ENCODE measurements at regions not wholly inside any gene's neighbourhood (a gene's known extent, or its start where the extent isn't known, plus 50 kb on each side); places are given as distances from the start of the nearest gene placed in this dataset.

DNA sequence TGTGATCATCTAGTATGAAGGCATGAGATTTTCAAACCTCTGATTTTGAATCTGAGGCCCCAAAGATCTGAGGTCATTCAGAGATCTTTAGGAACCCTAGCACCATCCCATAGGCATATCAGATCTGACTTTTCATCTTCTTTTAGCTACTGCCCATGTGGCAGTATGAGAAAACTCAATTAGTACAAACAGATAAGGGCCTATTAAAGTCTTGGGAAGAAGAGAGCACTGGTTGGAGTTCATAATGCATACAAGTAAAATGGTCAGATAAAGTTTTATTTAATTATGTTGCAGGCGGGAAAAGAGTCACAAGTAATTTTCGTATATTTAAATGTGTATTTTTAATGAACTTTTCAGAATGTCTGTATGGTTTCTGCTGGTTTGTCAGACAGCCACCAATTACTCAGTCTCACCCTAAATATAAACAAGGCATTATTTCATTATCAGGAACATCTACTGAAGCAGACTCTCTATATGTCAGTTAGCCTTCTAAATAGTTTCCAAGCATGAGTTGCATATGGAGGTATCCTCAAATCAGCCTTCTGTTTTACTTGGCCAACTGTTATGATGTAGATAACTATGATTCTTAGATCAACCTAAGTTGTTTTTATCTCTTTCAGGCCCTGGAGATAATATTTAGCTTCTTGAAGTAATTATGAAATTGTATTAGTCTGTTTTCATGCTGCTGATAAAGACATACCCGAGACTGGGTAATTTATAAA lies 340.3 kb upstream of the TBC1D5 start:
- DNase-seq (ENCODE audit: insufficient read length, low spot score) (no peak), FAIRE-seq (no peak)
- TF ChIP-seq POLR2AphosphoS5 (IDR thresholded peaks at IDR 0.05; ENCODE audit: low read depth, low read length): no peak
- TF ChIP-seq PAX5 (IDR thresholded peaks at IDR 0.05; ENCODE audit: insufficient read depth, low read length, severe bottlenecking): no peak
- no peak for TF ChIP-seq SPI1 (IDR thresholded peaks at IDR 0.05; ENCODE audit: low read depth, low read length)
- no peak for TF ChIP-seq TAF1 (IDR thresholded peaks at IDR 0.05; ENCODE audit: low read depth, low read length)
- no peak for TF ChIP-seq POLR2A (IDR thresholded peaks at IDR 0.05; ENCODE audit: low read depth, low read length)
- no peak for TF ChIP-seq POU2F2 (IDR thresholded peaks at IDR 0.05; ENCODE audit: low read depth, low read length)

DNA sequence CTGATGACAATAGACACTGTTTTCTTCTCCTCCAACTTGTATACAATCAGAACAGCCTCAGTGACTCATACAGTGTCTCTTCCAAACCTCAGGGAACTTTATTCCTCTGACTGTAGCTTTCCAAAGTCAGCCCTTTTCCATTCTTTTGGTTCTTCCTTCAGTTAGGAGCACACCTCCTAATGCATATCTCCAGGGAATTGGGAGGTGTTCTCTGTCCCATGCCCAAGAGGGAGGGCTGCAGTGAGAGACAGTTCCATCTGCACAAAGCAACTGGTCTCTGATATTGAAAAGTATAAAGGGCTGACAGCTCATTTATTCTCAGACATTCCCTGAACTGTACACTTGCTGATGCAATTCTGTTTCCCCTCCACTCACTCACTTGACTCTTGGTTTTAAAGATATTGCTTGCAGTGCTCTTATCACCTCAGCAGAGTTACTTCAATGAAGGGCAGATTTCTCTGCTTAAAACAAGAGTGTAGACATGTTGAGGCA lies 337.8 kb upstream of the TBC1D5 start:
- no peak for FAIRE-seq
- DNase-seq (ENCODE audit: insufficient read length, low spot score): no peak
- TF ChIP-seq SPI1 (IDR thresholded peaks at IDR 0.05; ENCODE audit: low read depth, low read length): no peak
- no peak for TF ChIP-seq POLR2AphosphoS5 (IDR thresholded peaks at IDR 0.05; ENCODE audit: low read depth, low read length)

DNA sequence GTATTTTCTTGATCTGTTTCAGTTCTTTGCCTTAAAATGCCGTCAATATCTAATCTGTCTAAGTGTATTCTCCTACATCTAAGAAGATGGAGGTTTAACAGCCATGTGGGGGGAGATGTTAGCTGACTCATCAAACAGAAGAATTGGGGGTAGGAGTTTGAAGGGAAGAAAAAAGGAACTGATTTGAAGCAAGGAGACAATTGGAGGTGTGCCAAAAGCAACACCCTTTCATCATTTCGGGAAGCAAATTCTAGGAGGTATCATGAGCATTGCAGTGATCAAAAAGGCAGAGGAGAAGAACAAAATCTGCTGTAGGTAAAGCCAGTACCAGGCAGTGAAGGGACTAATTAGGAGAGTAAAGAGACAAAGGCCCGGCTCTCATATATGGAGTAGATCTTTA lies 337.3 kb upstream of the TBC1D5 start:
- DNase-seq (ENCODE audit: insufficient read length, low spot score) (no peak), FAIRE-seq (no peak)
- TF ChIP-seq POLR2AphosphoS5 (IDR thresholded peaks at IDR 0.05; ENCODE audit: low read depth, low read length): no peak
- TF ChIP-seq POLR2A (IDR thresholded peaks at IDR 0.05; ENCODE audit: low read depth, low read length): no peak
- TF ChIP-seq TAF1 (IDR thresholded peaks at IDR 0.05; ENCODE audit: low read depth, low read length): no peak

DNA sequence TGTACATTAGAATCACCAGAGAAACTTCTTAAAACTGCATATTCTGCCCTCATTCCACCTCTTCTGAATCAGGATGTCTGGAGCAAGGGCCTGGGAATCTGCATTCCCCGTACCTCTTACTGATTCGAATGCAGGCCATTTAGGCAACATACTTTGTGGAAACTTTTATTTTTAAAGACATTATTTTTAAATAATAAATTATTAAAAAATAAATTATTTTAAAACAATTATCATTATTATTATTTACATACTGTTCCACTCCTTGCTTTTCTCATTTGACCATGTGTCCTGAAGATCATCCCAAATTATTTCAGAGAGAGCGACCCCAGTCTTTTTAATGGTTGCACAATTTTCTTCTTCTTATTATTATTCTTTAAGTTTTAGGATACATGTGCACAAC lies 336.6 kb upstream of the TBC1D5 start:
- DNase-seq (ENCODE audit: insufficient read length, low spot score) (no peak), FAIRE-seq (no peak)
- TF ChIP-seq POLR2AphosphoS5 (IDR thresholded peaks at IDR 0.05; ENCODE audit: low read depth, low read length) (no peak), SPI1 (IDR thresholded peaks at IDR 0.05; ENCODE audit: low read depth, low read length) (no peak), PAX5 (IDR thresholded peaks at IDR 0.05; ENCODE audit: insufficient read depth, low read length, severe bottlenecking) (no peak)

DNA sequence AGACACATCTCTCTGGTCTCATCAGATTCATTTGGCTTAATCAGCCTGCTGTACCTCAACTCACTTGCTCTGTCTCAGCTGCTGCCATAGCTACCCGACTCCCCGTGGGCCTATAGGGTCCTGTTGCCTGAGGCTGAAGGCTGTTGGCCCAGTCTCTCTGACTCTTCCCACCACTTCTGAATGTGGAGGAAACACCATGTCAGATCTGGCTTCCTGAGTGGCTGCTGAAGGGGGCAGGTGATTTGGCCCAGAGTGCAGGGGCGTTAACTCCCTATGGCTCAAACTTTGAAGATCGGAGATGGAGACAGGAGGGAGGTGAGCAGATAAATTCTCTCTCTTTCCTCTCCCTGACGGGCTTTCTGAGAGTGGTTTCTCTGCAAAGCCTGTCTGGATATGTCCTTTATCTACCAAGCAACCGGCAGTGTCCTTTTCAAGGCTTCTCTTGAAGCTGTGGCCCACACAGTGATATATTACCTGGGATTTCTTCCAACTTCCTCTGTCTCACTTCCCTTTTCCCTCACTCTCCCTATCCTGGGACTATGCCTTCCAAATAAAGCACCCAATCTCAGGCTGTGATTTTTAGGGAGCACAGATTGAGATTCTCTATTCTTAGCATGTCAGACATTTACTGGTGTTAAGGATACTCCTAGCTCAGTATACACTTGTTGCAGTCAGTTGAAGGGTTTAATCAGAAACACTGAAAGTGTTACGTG lies 334.9 kb upstream of the TBC1D5 start:
- no peak for FAIRE-seq
- DNase-seq (ENCODE audit: insufficient read length, low spot score): no peak
- TF ChIP-seq SPI1 (IDR thresholded peaks at IDR 0.05; ENCODE audit: low read depth, low read length) (no peak), PAX5 (IDR thresholded peaks at IDR 0.05; ENCODE audit: insufficient read depth, low read length, severe bottlenecking) (no peak), POLR2AphosphoS5 (IDR thresholded peaks at IDR 0.05; ENCODE audit: low read depth, low read length) (no peak), TAF1 (IDR thresholded peaks at IDR 0.05; ENCODE audit: low read depth, low read length) (no peak), POU2F2 (IDR thresholded peaks at IDR 0.05; ENCODE audit: low read depth, low read length) (no peak), POLR2A (IDR thresholded peaks at IDR 0.05; ENCODE audit: low read depth, low read length) (no peak)

DNA sequence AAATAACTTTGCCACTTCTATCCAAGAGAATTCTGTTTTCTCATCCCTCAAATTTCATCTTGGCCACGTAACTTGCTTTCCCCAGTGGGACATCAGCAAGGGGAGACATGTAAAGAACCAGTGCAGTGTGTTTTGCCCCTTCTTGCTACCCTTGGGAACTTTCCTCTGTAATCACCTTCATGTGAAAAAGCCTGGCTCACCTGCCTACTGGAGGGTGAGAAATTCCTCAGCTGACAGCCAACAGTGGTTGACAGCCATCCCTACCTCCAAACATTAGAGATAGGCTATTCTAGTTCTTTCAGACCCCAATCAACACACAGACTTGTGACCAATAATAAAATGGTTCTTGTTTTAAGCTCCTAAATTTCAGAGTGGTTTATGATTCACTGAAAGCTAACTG lies 333.9 kb upstream of the TBC1D5 start:
- DNase-seq (ENCODE audit: insufficient read length, low spot score) (no peak), FAIRE-seq (no peak)
- TF ChIP-seq POU2F2 (IDR thresholded peaks at IDR 0.05; ENCODE audit: low read depth, low read length) (no peak), TAF1 (IDR thresholded peaks at IDR 0.05; ENCODE audit: low read depth, low read length) (no peak), SPI1 (IDR thresholded peaks at IDR 0.05; ENCODE audit: low read depth, low read length) (no peak), POLR2A (IDR thresholded peaks at IDR 0.05; ENCODE audit: low read depth, low read length) (no peak), PAX5 (IDR thresholded peaks at IDR 0.05; ENCODE audit: insufficient read depth, low read length, severe bottlenecking) (no peak), POLR2AphosphoS5 (IDR thresholded peaks at IDR 0.05; ENCODE audit: low read depth, low read length) (no peak)

DNA sequence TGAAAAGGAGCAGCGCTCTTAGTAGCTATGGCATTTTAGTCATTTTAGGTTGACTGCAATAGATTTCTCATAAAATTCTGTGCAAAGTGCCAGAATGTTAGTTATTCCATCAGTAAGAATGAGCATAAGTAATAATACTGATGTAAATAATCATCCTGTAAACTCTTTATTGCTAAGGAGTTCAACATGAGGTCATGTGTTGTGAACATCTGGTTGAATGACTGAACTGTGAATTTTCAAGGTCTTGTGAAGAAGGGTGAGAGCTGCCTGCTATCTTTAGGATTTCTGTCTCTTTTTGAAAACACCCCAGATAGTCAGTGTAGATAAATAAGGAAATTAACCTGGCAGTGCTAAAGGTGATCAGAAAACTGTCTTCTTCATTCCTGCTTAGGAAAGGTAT lies 333.4 kb upstream of the TBC1D5 start:
- FAIRE-seq (no peak), DNase-seq (ENCODE audit: insufficient read length, low spot score) (no peak)
- no peak for TF ChIP-seq POLR2A (IDR thresholded peaks at IDR 0.05; ENCODE audit: low read depth, low read length)
- TF ChIP-seq SPI1 (IDR thresholded peaks at IDR 0.05; ENCODE audit: low read depth, low read length): no peak
- no peak for TF ChIP-seq POLR2AphosphoS5 (IDR thresholded peaks at IDR 0.05; ENCODE audit: low read depth, low read length)
- TF ChIP-seq PAX5 (IDR thresholded peaks at IDR 0.05; ENCODE audit: insufficient read depth, low read length, severe bottlenecking): no peak
- no peak for TF ChIP-seq TAF1 (IDR thresholded peaks at IDR 0.05; ENCODE audit: low read depth, low read length)
- no peak for TF ChIP-seq POU2F2 (IDR thresholded peaks at IDR 0.05; ENCODE audit: low read depth, low read length)

DNA sequence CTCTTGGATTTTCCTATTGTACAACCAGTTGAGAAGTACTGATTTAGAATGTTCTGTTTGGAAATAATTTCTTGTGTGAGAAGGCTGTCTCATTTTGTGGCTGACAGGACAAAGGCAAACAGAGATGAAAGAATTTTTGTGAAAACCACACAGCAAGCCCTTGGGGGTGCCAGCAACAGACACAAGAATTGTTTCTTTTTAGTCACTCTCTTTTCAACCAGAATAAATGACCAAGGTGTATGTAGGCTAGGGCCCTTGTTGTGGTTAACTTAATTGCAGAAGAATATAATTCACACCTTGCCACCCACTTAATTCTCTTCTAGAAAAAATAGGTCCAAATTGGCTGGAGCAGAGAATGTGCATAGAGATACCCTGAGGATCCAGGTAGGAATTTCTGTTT lies 329.4 kb upstream of the TBC1D5 start:
- no peak for FAIRE-seq
- no peak for DNase-seq (ENCODE audit: insufficient read length, low spot score)
- TF ChIP-seq POLR2A (IDR thresholded peaks at IDR 0.05; ENCODE audit: low read depth, low read length): no peak
- no peak for TF ChIP-seq POLR2AphosphoS5 (IDR thresholded peaks at IDR 0.05; ENCODE audit: low read depth, low read length)
- TF ChIP-seq PAX5 (IDR thresholded peaks at IDR 0.05; ENCODE audit: insufficient read depth, low read length, severe bottlenecking): no peak
- TF ChIP-seq POU2F2 (IDR thresholded peaks at IDR 0.05; ENCODE audit: low read depth, low read length): no peak
- TF ChIP-seq TAF1 (IDR thresholded peaks at IDR 0.05; ENCODE audit: low read depth, low read length): no peak
- TF ChIP-seq SPI1 (IDR thresholded peaks at IDR 0.05; ENCODE audit: low read depth, low read length): no peak

DNA sequence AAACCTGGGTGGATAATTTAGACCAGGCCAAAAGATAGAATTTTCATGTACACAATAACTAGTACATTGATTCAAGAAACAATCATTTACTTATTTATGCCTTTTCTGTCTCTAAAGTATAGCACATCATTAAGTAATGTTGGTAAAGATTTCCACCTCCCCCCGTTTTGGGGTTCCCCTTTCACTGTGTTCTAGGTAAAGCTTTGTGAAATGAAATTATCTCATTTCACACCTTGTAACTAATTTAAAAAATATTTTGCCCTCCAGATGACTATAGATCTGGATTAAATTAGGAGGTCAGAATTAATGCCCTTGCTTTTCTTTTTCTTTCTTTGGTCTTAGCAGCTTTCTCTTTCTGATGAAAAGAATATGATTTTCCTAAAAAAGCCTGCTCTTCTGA lies 328.5 kb upstream of the TBC1D5 start:
- TF ChIP-seq POLR2A (IDR thresholded peaks at IDR 0.05; ENCODE audit: low read depth, low read length) (no peak), POU2F2 (IDR thresholded peaks at IDR 0.05; ENCODE audit: low read depth, low read length) (no peak), PAX5 (IDR thresholded peaks at IDR 0.05; ENCODE audit: insufficient read depth, low read length, severe bottlenecking) (no peak), POLR2AphosphoS5 (IDR thresholded peaks at IDR 0.05; ENCODE audit: low read depth, low read length) (no peak), SPI1 (IDR thresholded peaks at IDR 0.05; ENCODE audit: low read depth, low read length) (no peak), TAF1 (IDR thresholded peaks at IDR 0.05; ENCODE audit: low read depth, low read length) (no peak)
- no peak for FAIRE-seq
- no peak for DNase-seq (ENCODE audit: insufficient read length, low spot score)

DNA sequence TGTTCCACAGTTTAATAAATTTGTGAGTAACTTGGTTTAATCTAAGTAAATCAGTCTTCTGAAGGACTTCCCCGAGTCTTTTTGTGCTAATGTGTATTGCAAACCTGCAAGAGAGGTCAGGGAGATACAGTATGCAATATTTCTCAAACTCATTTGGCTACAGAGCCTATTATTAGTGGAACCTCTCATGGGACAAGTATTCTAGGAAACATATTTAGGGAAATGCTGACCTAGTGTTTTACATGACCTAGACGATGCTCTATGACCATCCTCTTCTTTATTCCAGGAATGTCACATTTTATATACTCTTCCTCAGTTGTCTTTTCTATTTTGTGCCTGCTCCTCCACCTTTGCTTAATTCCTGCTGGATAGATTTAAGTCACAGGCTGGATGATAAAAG lies 327.8 kb upstream of the TBC1D5 start:
- TF ChIP-seq POU2F2 (IDR thresholded peaks at IDR 0.05; ENCODE audit: low read depth, low read length) (no peak), POLR2A (IDR thresholded peaks at IDR 0.05; ENCODE audit: low read depth, low read length) (no peak)
- no peak for DNase-seq (ENCODE audit: insufficient read length, low spot score)
- no peak for FAIRE-seq

Data from GM12891 (cell line).